ENCODE measurements at regions not wholly inside any gene's neighbourhood (a gene's known extent, or its start where the extent isn't known, plus 50 kb on each side); places are given as distances from the start of the nearest gene placed in this dataset.

DNA sequence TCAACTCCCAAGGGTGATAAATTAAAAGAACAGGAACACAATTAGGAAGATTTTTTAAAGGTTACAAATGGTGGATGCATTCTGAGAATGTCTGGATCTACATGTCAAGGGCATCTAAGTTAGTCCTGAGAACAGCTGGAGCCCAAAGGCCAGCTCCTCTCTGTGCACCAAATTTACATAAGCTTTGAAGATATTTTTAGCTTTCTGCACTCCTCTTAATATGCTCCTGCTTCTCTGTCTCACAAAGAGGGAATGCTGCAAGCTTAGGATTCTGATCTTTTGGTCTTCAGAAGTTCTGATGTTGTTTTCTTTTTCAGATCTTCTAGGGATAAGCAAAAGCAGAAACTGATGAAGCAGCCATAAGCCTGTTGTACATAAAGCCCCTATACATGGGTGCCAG is 309.8 kb upstream of the NCAM1 start:
- H3K27ac ChIP-seq (ENCODE audit: insufficient read depth, low read length, poor library complexity, severe bottlenecking): no peak overlapping the region
- no peak for DNase-seq
- H3K4me1 ChIP-seq (ENCODE audit: control insufficient read depth, insufficient read depth, low read length, poor library complexity, severe bottlenecking): no peaks in the 10 kb centered on the region
- H3K9me3 ChIP-seq (ENCODE audit: control insufficient read depth, low read length): no peaks in the 10 kb centered on the region
- no peaks in the 10 kb centered on the region for H3K36me3 ChIP-seq (ENCODE audit: control insufficient read depth, insufficient read depth, low read length)
- no peak overlapping the region for H3K4me3 ChIP-seq (ENCODE audit: insufficient read depth, low read depth, low read length, poor library complexity, severe bottlenecking)
- H3K27me3 ChIP-seq (replicated peaks; ENCODE audit: control insufficient read depth, insufficient read depth, low read length, poor library complexity, severe bottlenecking): no peaks in the 10 kb centered on the region

DNA sequence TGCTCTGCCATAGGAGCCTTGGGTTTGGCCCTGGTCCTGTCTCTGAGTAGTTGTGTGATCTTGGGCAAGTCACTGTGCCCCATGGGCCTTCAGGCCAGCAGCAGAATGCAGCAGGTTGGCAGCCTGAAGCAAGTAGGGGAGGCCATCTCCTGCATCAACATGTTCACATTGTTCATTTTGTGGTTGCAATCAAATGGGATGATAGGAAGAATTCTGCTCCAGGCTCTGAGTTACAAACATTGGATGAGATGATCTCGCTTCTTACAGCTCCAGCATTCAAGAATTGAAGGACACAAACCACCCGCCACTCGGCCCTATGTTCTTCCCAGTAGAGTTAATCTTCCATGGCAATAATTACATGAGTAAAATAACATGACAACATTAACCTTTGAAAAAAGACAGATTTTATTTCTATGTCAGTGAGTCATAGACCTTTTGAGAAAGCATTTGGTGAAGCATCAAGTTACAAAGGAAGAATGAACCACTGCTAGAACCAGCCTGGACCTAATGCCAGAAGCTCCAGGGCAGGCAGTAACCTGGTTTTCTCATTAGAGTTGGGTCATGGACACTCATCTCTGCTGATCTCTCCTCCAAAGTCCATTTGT is 308.3 kb upstream of the NCAM1 start:
- Histone ChIP-seq H3K27ac (ENCODE audit: insufficient read depth, low read length, poor library complexity, severe bottlenecking) (no peak overlapping the region), H3K27me3 (replicated peaks; ENCODE audit: control insufficient read depth, insufficient read depth, low read length, poor library complexity, severe bottlenecking) (no peaks in the 10 kb centered on the region), H3K4me1 (ENCODE audit: control insufficient read depth, insufficient read depth, low read length, poor library complexity, severe bottlenecking) (no peaks in the 10 kb centered on the region), H3K9me3 (ENCODE audit: control insufficient read depth, low read length) (no peaks in the 10 kb centered on the region), H3K36me3 (ENCODE audit: control insufficient read depth, insufficient read depth, low read length) (no peaks in the 10 kb centered on the region), H3K4me3 (ENCODE audit: insufficient read depth, low read depth, low read length, poor library complexity, severe bottlenecking) (no peak overlapping the region)
- no peak for DNase-seq

DNA sequence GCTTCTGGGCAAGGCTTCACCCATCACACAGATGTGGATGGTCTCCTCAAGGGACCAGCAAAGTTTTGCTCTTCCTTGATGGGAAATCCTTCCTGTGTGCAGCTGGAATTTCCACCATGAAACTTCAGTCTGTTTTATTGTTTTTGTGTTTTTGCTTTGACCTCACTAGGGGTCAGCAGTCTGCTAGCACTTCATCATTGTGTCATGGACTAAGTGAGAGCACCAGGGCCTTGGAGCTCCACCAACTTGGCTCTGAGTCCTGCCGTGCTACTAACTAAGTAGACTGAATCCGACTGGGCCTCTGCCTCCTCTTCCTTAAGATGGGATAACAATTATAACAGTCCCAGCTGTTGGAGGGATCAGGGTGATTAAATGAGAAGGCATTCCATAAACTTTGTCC is 305.8 kb upstream of the NCAM1 start:
- H3K4me3 ChIP-seq (ENCODE audit: insufficient read depth, low read depth, low read length, poor library complexity, severe bottlenecking): no peak overlapping the region
- no peaks in the 10 kb centered on the region for H3K27me3 ChIP-seq (replicated peaks; ENCODE audit: control insufficient read depth, insufficient read depth, low read length, poor library complexity, severe bottlenecking)
- H3K9me3 ChIP-seq (ENCODE audit: control insufficient read depth, low read length): no peaks in the 10 kb centered on the region
- no peak for DNase-seq
- H3K27ac ChIP-seq (ENCODE audit: insufficient read depth, low read length, poor library complexity, severe bottlenecking): no peak overlapping the region
- no peaks in the 10 kb centered on the region for H3K4me1 ChIP-seq (ENCODE audit: control insufficient read depth, insufficient read depth, low read length, poor library complexity, severe bottlenecking)
- H3K36me3 ChIP-seq (ENCODE audit: control insufficient read depth, insufficient read depth, low read length): no peaks in the 10 kb centered on the region

- H3K4me1 ChIP-seq (ENCODE audit: control insufficient read depth, insufficient read depth, low read length, poor library complexity, severe bottlenecking): no peaks in the 10 kb centered on the region
- no peaks in the 10 kb centered on the region for H3K36me3 ChIP-seq (ENCODE audit: control insufficient read depth, insufficient read depth, low read length)
- H3K27ac ChIP-seq (ENCODE audit: insufficient read depth, low read length, poor library complexity, severe bottlenecking): no peak overlapping the region
- no peak overlapping the region for H3K4me3 ChIP-seq (ENCODE audit: insufficient read depth, low read depth, low read length, poor library complexity, severe bottlenecking)
- no peaks in the 10 kb centered on the region for H3K27me3 ChIP-seq (replicated peaks; ENCODE audit: control insufficient read depth, insufficient read depth, low read length, poor library complexity, severe bottlenecking)
- DNase-seq: no peak
- no peaks in the 10 kb centered on the region for H3K9me3 ChIP-seq (ENCODE audit: control insufficient read depth, low read length)
Observed at GRCh38 chr11:112656772-112657428, 304.3 kb upstream of the NCAM1 start.

DNA sequence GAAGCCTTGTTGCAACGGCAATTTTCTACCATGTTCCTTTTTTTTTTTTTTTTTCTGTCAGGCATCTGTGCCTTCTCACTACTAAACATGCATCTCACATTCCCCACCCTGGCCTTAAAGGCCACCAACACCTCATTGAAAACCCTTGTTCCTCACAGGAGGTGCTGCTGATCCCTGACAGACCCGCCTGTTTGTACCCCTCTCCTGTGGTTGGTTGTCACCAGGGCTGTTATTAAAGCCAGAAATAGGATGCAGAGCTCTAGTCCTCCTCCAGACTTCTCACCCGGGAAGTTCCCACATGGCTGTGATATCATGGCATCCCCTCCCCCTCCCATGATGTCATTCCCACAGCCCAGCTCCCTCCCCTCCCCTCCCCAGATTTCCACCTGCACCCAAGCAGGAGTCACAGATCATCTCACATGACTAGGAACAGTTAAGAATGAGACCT is 302.8 kb upstream of the NCAM1 start:
- H3K4me1 ChIP-seq (ENCODE audit: control insufficient read depth, insufficient read depth, low read length, poor library complexity, severe bottlenecking): no peaks in the 10 kb centered on the region
- no peaks in the 10 kb centered on the region for H3K27me3 ChIP-seq (replicated peaks; ENCODE audit: control insufficient read depth, insufficient read depth, low read length, poor library complexity, severe bottlenecking)
- no peak for DNase-seq
- no peak overlapping the region for H3K4me3 ChIP-seq (ENCODE audit: insufficient read depth, low read depth, low read length, poor library complexity, severe bottlenecking)
- H3K27ac ChIP-seq (ENCODE audit: insufficient read depth, low read length, poor library complexity, severe bottlenecking): no peak overlapping the region
- no peaks in the 10 kb centered on the region for H3K36me3 ChIP-seq (ENCODE audit: control insufficient read depth, insufficient read depth, low read length)
- H3K9me3 ChIP-seq (ENCODE audit: control insufficient read depth, low read length): no peaks in the 10 kb centered on the region

- H3K4me1 ChIP-seq (ENCODE audit: control insufficient read depth, insufficient read depth, low read length, poor library complexity, severe bottlenecking): no peaks in the 10 kb centered on the region
- H3K9me3 ChIP-seq (ENCODE audit: control insufficient read depth, low read length): no peaks in the 10 kb centered on the region
- no peaks in the 10 kb centered on the region for H3K36me3 ChIP-seq (ENCODE audit: control insufficient read depth, insufficient read depth, low read length)
- no peaks in the 10 kb centered on the region for H3K27me3 ChIP-seq (replicated peaks; ENCODE audit: control insufficient read depth, insufficient read depth, low read length, poor library complexity, severe bottlenecking)
- no peak for DNase-seq
- no peak overlapping the region for H3K4me3 ChIP-seq (ENCODE audit: insufficient read depth, low read depth, low read length, poor library complexity, severe bottlenecking)
- no peak overlapping the region for H3K27ac ChIP-seq (ENCODE audit: insufficient read depth, low read length, poor library complexity, severe bottlenecking)
Observed at GRCh38 chr11:112661146-112661545, 300.1 kb upstream of the NCAM1 start.

GRCh38 chr11:112661571-112661970 is 299.6 kb upstream of the NCAM1 start:
- no peak overlapping the region for H3K27ac ChIP-seq (ENCODE audit: insufficient read depth, low read length, poor library complexity, severe bottlenecking)
- DNase-seq: no peak
- no peaks in the 10 kb centered on the region for H3K9me3 ChIP-seq (ENCODE audit: control insufficient read depth, low read length)
- H3K4me1 ChIP-seq (ENCODE audit: control insufficient read depth, insufficient read depth, low read length, poor library complexity, severe bottlenecking): no peaks in the 10 kb centered on the region
- no peaks in the 10 kb centered on the region for H3K36me3 ChIP-seq (ENCODE audit: control insufficient read depth, insufficient read depth, low read length)
- no peaks in the 10 kb centered on the region for H3K27me3 ChIP-seq (replicated peaks; ENCODE audit: control insufficient read depth, insufficient read depth, low read length, poor library complexity, severe bottlenecking)
- no peak overlapping the region for H3K4me3 ChIP-seq (ENCODE audit: insufficient read depth, low read depth, low read length, poor library complexity, severe bottlenecking)

GRCh38 chr11:112662554-112662953 is 298.7 kb upstream of the NCAM1 start:
- Histone ChIP-seq H3K9me3 (ENCODE audit: control insufficient read depth, low read length) (no peaks in the 10 kb centered on the region), H3K27ac (ENCODE audit: insufficient read depth, low read length, poor library complexity, severe bottlenecking) (no peak overlapping the region), H3K27me3 (replicated peaks; ENCODE audit: control insufficient read depth, insufficient read depth, low read length, poor library complexity, severe bottlenecking) (no peaks in the 10 kb centered on the region), H3K36me3 (ENCODE audit: control insufficient read depth, insufficient read depth, low read length) (no peaks in the 10 kb centered on the region), H3K4me1 (ENCODE audit: control insufficient read depth, insufficient read depth, low read length, poor library complexity, severe bottlenecking) (no peaks in the 10 kb centered on the region), H3K4me3 (ENCODE audit: insufficient read depth, low read depth, low read length, poor library complexity, severe bottlenecking) (no peak overlapping the region)
- DNase-seq: no peak

DNA sequence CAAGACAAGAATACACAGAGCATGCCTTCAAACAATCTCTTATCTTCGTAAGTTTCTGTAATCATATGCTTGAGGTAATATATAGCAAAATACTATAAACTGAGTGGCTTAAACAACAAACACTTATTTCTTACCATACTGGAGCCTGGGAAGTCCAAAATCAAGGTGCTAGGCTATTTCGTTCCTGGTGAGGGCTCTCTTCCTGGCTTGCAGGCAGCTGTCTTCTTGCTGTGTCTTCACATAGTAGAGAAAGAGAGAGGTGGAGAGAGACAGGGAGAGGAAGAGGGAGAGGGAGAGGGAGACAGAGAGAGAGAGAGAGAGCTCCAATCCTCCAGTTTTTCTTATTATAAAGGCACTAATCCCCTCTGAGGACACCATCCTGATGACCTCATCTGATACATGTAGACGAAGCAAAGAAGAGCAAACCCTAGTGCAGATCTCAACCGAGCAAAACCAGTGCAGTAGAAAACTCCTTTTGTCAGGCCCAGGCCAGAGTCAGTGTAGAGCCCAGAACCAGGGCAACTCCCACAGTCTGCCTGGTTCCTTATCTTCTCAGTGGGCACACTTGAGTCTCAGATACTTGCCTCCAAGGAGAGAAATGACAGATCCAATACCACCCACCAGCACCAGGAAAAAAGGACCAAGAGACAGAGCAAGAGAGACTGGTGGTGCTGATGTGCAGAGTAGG is 297.1 kb upstream of the NCAM1 start:
- Histone ChIP-seq H3K27me3 (replicated peaks; ENCODE audit: control insufficient read depth, insufficient read depth, low read length, poor library complexity, severe bottlenecking) (no peaks in the 10 kb centered on the region), H3K4me1 (ENCODE audit: control insufficient read depth, insufficient read depth, low read length, poor library complexity, severe bottlenecking) (no peaks in the 10 kb centered on the region), H3K27ac (ENCODE audit: insufficient read depth, low read length, poor library complexity, severe bottlenecking) (no peak overlapping the region), H3K36me3 (ENCODE audit: control insufficient read depth, insufficient read depth, low read length) (no peaks in the 10 kb centered on the region), H3K9me3 (ENCODE audit: control insufficient read depth, low read length) (no peaks in the 10 kb centered on the region), H3K4me3 (ENCODE audit: insufficient read depth, low read depth, low read length, poor library complexity, severe bottlenecking) (no peak overlapping the region)
- DNase-seq: no peak

DNA sequence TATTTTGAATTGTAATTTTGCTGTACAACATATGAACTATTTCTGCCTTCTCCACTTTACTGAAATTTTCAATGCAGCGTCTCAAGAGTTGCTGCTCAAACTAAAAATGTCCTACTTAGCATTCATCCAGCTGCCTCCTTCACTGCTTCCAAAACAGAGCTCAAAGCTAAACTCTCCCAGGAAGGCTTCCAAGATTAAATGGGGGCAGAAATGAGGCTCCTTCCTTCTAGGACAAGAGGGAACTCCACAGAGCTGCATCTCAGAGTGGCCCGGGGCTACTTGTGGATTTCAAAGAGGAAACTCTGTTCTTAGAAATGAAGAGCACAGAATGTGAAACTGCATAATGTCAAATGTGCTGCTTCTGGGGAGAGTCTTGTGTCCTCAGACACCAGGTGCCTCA is 295.9 kb upstream of the NCAM1 start:
- no peak for DNase-seq
- Histone ChIP-seq H3K4me3 (ENCODE audit: insufficient read depth, low read depth, low read length, poor library complexity, severe bottlenecking) (no peak overlapping the region), H3K27ac (ENCODE audit: insufficient read depth, low read length, poor library complexity, severe bottlenecking) (no peak overlapping the region), H3K9me3 (ENCODE audit: control insufficient read depth, low read length) (no peaks in the 10 kb centered on the region), H3K27me3 (replicated peaks; ENCODE audit: control insufficient read depth, insufficient read depth, low read length, poor library complexity, severe bottlenecking) (no peaks in the 10 kb centered on the region), H3K4me1 (ENCODE audit: control insufficient read depth, insufficient read depth, low read length, poor library complexity, severe bottlenecking) (no peaks in the 10 kb centered on the region), H3K36me3 (ENCODE audit: control insufficient read depth, insufficient read depth, low read length) (no peaks in the 10 kb centered on the region)

Measured in effector memory CD4-positive, alpha-beta T cell (primary cell).